Neural progenitor cell (in vitro differentiated cells): ENCODE measurements at regions not wholly inside any gene's neighbourhood (a gene's known extent, or its start where the extent isn't known, plus 50 kb on each side); places are given as distances from the start of the nearest gene placed in this dataset.

ENCODE experiments used
- CTCF ChIP-seq: fragments of 200-600 bp; sonication (generic); IDR thresholded peaks from 2 replicates; pipeline ENCODE4 v1.5.1; 2017; ENCODE audit warnings: antibody characterized with exemption, mild to moderate bottlenecking
- EZH2 ChIP-seq: fragments of 200-600 bp; sonication (generic); IDR thresholded peaks from 2 replicates; pipeline ENCODE4 v1.6.1; 2017; ENCODE audit warnings: antibody characterized with exemption, mild to moderate bottlenecking, moderate library complexity
- EZH2phosphoT487 ChIP-seq: fragments of 200-600 bp; sonication (generic); IDR thresholded peaks from 2 replicates; pipeline ENCODE4 v1.6.1; 2017; ENCODE audit warnings: antibody characterized with exemption

- no peak for TF ChIP-seq CTCF
- no peak for TF ChIP-seq EZH2phosphoT487
- no peak for TF ChIP-seq EZH2
Observed at GRCh38 chr13:47437406-47437805, 540.6 kb upstream of the HTR2A start.
